SK-N-SH (cell line): ENCODE measurements at regions not wholly inside any gene's neighbourhood (a gene's known extent, or its start where the extent isn't known, plus 50 kb on each side); places are given as distances from the start of the nearest gene placed in this dataset.

Source experiments
- CTCF ChIA-PET: fragments of 300-600, 350-600 bp; formaldehyde crosslinking; extraction: SDS; loops from one replicate; lab custom pipeline; 2021; lab: Yijun Ruan, JAX
- POLR2A ChIA-PET: fragments of 350-600 bp; sonication (Branson Sonifier 250); formaldehyde crosslinking; extraction: SDS; loops from one replicate; lab custom pipeline; 2020; ENCODE audit warnings: antibody characterized with exemption, inconsistent platforms; lab: Yijun Ruan, JAX
- DNase-seq: peaks from one replicate; pipeline ENCODE4 v3.0.0; 2012
- H2AFZ ChIP-seq: fragments of 200-600 bp; sonication (generic); 2 replicates; pipeline ENCODE4 v1.8.1; 2016; ENCODE audit warnings: antibody characterized with exemption, mild to moderate bottlenecking, low read depth
- H3F3A ChIP-seq: fragments of 200-600 bp; sonication (generic); replicated peaks from 2 replicates; pipeline ENCODE3; 2016; ENCODE audit warnings: antibody characterized with exemption, mild to moderate bottlenecking; ENCODE audit not compliant: insufficient read depth
- H3K27ac ChIP-seq, 2 experiments: fragments of 200-500 bp in 1 of 2; fragments of 200-600 bp in 1 of 2; sonication (Bioruptor generic) in 1 of 2; sonication (generic), shearing (Covaris generic) in 1 of 2; 2 replicates each; pipeline versions ENCODE4 v1.5.1 to v1.6.1; 2014 to 2016; ENCODE audit warnings: low read depth in 2 of 2, inconsistent platforms in 1 of 2, low read length in 1 of 2, mild to moderate bottlenecking in 1 of 2, mixed read lengths in 1 of 2
- H3K27me3 ChIP-seq: fragments of 200-600 bp; sonication (generic), shearing (Covaris generic); 2 replicates; pipeline ENCODE4 v1.6.1; 2016; ENCODE audit warnings: mixed run types; ENCODE audit not compliant: insufficient read depth
- H3K36me3 ChIP-seq, 2 experiments: fragments of 200-500 bp in 1 of 2; fragments of 200-600 bp in 1 of 2; sonication (Bioruptor generic) in 1 of 2; sonication (generic) in 1 of 2; replicated peaks in 1 of 2; 2 replicates each; pipeline versions ENCODE3 to v1.5.1; 2014 to 2016; ENCODE audit warnings: low read length in 1 of 2, mild to moderate bottlenecking in 1 of 2; ENCODE audit not compliant: insufficient read depth in 2 of 2, control insufficient read depth in 1 of 2
- H3K4me1 ChIP-seq, 2 experiments: fragments of 200-500 bp in 1 of 2; fragments of 200-600 bp in 1 of 2; sonication (Bioruptor generic) in 1 of 2; sonication (generic), shearing (Covaris generic) in 1 of 2; 2 replicates each; pipeline versions ENCODE4 v1.5.1 to v1.6.1; 2014 to 2016; ENCODE audit warnings: low read depth in 1 of 2, low read length in 1 of 2, mixed run types in 1 of 2; ENCODE audit not compliant: insufficient read depth in 2 of 2, control insufficient read depth in 1 of 2
- H3K4me2 ChIP-seq: fragments of 200-600 bp; sonication (generic), shearing (Covaris generic); 2 replicates; pipeline ENCODE4 v1.6.1; 2017; ENCODE audit warnings: mixed run types
- H3K4me3 ChIP-seq, 2 experiments: fragments of 200-500 bp in 1 of 2; fragments of 200-600 bp in 1 of 2; sonication (Bioruptor generic) in 1 of 2; sonication (generic), shearing (Covaris generic) in 1 of 2; 2 replicates each; pipeline versions ENCODE4 v1.5.1 to v1.8.1; 2014 to 2016; ENCODE audit warnings: low read depth in 2 of 2, inconsistent platforms in 1 of 2, low read length in 1 of 2, mild to moderate bottlenecking in 1 of 2, mixed read lengths in 1 of 2, moderate library complexity in 1 of 2
- H3K79me2 ChIP-seq: fragments of 200-600 bp; sonication (generic); 2 replicates; pipeline ENCODE4 v1.8.1; 2017; ENCODE audit warnings: mild to moderate bottlenecking; ENCODE audit not compliant: insufficient read depth
- H3K9ac ChIP-seq: fragments of 200-600 bp; sonication (generic); 2 replicates; pipeline ENCODE4 v1.6.1; 2017; ENCODE audit warnings: mixed run types
- H3K9me2 ChIP-seq: fragments of 200-600 bp; sonication (generic); 2 replicates; pipeline ENCODE4 v1.6.1; 2017; ENCODE audit warnings: mixed run types
- H3K9me3 ChIP-seq: fragments of 200-600 bp; sonication (generic); 2 replicates; pipeline ENCODE4 v1.6.1; 2017; ENCODE audit warnings: mixed run types, mild to moderate bottlenecking, moderate library complexity
- H4K20me1 ChIP-seq: fragments of 200-600 bp; sonication (generic); 2 replicates; pipeline ENCODE4 v1.6.1; 2017; ENCODE audit warnings: mild to moderate bottlenecking, mixed run types; ENCODE audit not compliant: insufficient read depth
- CTCF ChIP-seq: fragments of 200-600 bp; sonication (generic); IDR thresholded peaks from 2 replicates; pipeline ENCODE4 v1.6.1; 2017; ENCODE audit warnings: antibody characterized with exemption, mild to moderate bottlenecking, moderate library complexity
- EZH2phosphoT487 ChIP-seq: fragments of 200-600 bp; sonication (generic); IDR thresholded peaks from 2 replicates; pipeline ENCODE4 v1.6.1; 2017; ENCODE audit warnings: low read depth, mixed run types, mild to moderate bottlenecking, antibody characterized with exemption, moderate library complexity, borderline replicate concordance
- FOXJ3 ChIP-seq: sonication (generic); formaldehyde crosslinking; IDR thresholded peaks from 2 replicates; pipeline ENCODE4 v1.5.1; 2020; ENCODE audit warnings: mild to moderate bottlenecking, missing genetic modification reagents
- MXI1 ChIP-seq: IDR thresholded peaks from 2 replicates; pipeline ENCODE4 v1.6.1; 2012; ENCODE audit warnings: mild to moderate bottlenecking, low read depth, low read length, improper control_type of control experiment
- PBX3 ChIP-seq: IDR thresholded peaks from 2 replicates; pipeline ENCODE4; 2012
- POLR2AphosphoS5 ChIP-seq: IDR thresholded peaks from 2 replicates; pipeline ENCODE4 v1.6.1; 2012; ENCODE audit warnings: low read depth, low read length
- RAD21 ChIP-seq: IDR thresholded peaks from 2 replicates; pipeline ENCODE4 v1.6.1; 2012; ENCODE audit warnings: mild to moderate bottlenecking, low read length
- RCOR1 ChIP-seq: fragments of 150-350 bp; IDR thresholded peaks from 2 replicates; pipeline ENCODE4 v1.6.1; 2017; ENCODE audit warnings: antibody characterized with exemption, low read length
- RFX5 ChIP-seq: IDR thresholded peaks from 2 replicates; pipeline ENCODE4 v1.6.1; 2012; ENCODE audit warnings: mild to moderate bottlenecking, improper control_type of control experiment, low read length
- SIN3A ChIP-seq: IDR thresholded peaks from 2 replicates; pipeline ENCODE4 v1.6.1; 2012; ENCODE audit warnings: low read depth, mild to moderate bottlenecking, low read length, moderate library complexity, borderline replicate concordance
- TAF1 ChIP-seq: IDR thresholded peaks from 2 replicates; pipeline ENCODE4 v1.6.1; 2012; ENCODE audit warnings: low read depth, mild to moderate bottlenecking, low read length, moderate library complexity, borderline replicate concordance
- TCF12 ChIP-seq: IDR thresholded peaks from 2 replicates; pipeline ENCODE4 v1.4.0; 2012
- USF2 ChIP-seq: fragments of 150-350 bp; IDR thresholded peaks from 2 replicates; pipeline ENCODE4 v1.6.1; 2017; ENCODE audit warnings: antibody characterized with exemption, low read length, low read depth, borderline replicate concordance
- WGBS: methylation state at CpG from one replicate; pipeline ENCODE4 v1.1.6; 2017; ENCODE audit warnings: low lambda C conversion rate; 5-methylcytosine and 5-hydroxymethylcytosine counted together
- TF ChIP-seq, protein P1 (sequence below): IDR thresholded peaks from 2 replicates; pipeline ENCODE4 v1.6.1; 2012; ENCODE audit warnings: mild to moderate bottlenecking, low read depth, low read length, moderate library complexity
- TF ChIP-seq, protein P2 (sequence below): fragments of 150-350 bp; IDR thresholded peaks from 2 replicates; pipeline ENCODE4 v1.6.1; 2016; ENCODE audit warnings: mild to moderate bottlenecking, low read depth, low read length

- TF ChIP-seq RAD21 (no peak), SIN3A (no peak), TCF12 (no peak), CTCF (no peak), FOXJ3 (CRISPR knock-in tag) (no peak), EZH2phosphoT487 (no peak), PBX3 (no peak), TAF1 (no peak), MXI1 (no peak), RFX5 (no peak), RCOR1 (no peak), POLR2AphosphoS5 (no peak), USF2 (no peak)
- TF ChIP-seq, protein P1, sequence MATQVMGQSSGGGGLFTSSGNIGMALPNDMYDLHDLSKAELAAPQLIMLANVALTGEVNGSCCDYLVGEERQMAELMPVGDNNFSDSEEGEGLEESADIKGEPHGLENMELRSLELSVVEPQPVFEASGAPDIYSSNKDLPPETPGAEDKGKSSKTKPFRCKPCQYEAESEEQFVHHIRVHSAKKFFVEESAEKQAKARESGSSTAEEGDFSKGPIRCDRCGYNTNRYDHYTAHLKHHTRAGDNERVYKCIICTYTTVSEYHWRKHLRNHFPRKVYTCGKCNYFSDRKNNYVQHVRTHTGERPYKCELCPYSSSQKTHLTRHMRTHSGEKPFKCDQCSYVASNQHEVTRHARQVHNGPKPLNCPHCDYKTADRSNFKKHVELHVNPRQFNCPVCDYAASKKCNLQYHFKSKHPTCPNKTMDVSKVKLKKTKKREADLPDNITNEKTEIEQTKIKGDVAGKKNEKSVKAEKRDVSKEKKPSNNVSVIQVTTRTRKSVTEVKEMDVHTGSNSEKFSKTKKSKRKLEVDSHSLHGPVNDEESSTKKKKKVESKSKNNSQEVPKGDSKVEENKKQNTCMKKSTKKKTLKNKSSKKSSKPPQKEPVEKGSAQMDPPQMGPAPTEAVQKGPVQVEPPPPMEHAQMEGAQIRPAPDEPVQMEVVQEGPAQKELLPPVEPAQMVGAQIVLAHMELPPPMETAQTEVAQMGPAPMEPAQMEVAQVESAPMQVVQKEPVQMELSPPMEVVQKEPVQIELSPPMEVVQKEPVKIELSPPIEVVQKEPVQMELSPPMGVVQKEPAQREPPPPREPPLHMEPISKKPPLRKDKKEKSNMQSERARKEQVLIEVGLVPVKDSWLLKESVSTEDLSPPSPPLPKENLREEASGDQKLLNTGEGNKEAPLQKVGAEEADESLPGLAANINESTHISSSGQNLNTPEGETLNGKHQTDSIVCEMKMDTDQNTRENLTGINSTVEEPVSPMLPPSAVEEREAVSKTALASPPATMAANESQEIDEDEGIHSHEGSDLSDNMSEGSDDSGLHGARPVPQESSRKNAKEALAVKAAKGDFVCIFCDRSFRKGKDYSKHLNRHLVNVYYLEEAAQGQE = no peak
- TF ChIP-seq, protein P2, sequence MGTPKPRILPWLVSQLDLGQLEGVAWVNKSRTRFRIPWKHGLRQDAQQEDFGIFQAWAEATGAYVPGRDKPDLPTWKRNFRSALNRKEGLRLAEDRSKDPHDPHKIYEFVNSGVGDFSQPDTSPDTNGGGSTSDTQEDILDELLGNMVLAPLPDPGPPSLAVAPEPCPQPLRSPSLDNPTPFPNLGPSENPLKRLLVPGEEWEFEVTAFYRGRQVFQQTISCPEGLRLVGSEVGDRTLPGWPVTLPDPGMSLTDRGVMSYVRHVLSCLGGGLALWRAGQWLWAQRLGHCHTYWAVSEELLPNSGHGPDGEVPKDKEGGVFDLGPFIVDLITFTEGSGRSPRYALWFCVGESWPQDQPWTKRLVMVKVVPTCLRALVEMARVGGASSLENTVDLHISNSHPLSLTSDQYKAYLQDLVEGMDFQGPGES = no peak
Observed at GRCh38 chr5:6309949-6310348, 68.4 kb downstream of the MED10 start.

More at GRCh38 chr5:6309949-6310348, 68.4 kb downstream of the MED10 start:
- DNase-seq = no peak
- Histone ChIP-seq H3K9me2 (no peaks in the 10 kb centered on the region), H3K27me3 (no peaks in the 10 kb centered on the region), H3K27ac (no peak overlapping the region), H4K20me1 (no peaks in the 10 kb centered on the region), H3K79me2 (no peaks in the 10 kb centered on the region), H3K9ac (no peak overlapping the region), H3K4me1 (peaks cover 0 to 49% of the 10 kb centered on the region in 2 experiments; a peak in 2 of 4 replicates), H3K4me2 (no peak overlapping the region), H3F3A (no peaks in the 10 kb centered on the region), H2AFZ (no peak overlapping the region), H3K4me3 (no peak overlapping the region), H3K9me3 (no peaks in the 10 kb centered on the region), H3K36me3 (no peaks in the 10 kb centered on the region)
- CTCF ChIA-PET = interaction anchor here (0.8 kb wide), 1 partner anchor 10 kb away, joined by 3 read pairs; no protein-coding TSS in a partner anchor
- POLR2A ChIA-PET = no interaction called here
- 4% methylated on average over 2 of the region's 2 CpGs for WGBS
